Stimulated activated CD4-positive, alpha-beta T cell treated with anti-CD3 and anti-CD28 coated beads, Interleukin-12 subunit alpha, Interleukin-12 subunit beta, amount 100 ng/mL, for 48 hours (primary cell): ENCODE measurements at regions not wholly inside any gene's neighbourhood (a gene's known extent, or its start where the extent isn't known, plus 50 kb on each side); places are given as distances from the start of the nearest gene placed in this dataset.

ENCODE experiments used
- DNase-seq, 3 donors: peaks; one replicate each; pipeline ENCODE4 v3.0.0-alpha.2; 2020; ENCODE audit warnings: low read depth in 2 of 3, low spot score in 1 of 3

- DNase-seq, result no peak
Observed at GRCh38 chr21:26659182-26659581, 86.1 kb upstream of the CYYR1 start.

GRCh38 chr21:26655460-26655859, 82.4 kb upstream of the CYYR1 start:
- no peak for DNase-seq

GRCh38 chr21:26653430-26653829, 80.3 kb upstream of the CYYR1 start:
- DNase-seq, result no peak

GRCh38 chr21:26652854-26653253, 79.8 kb upstream of the CYYR1 start:
- DNase-seq, result no peak

GRCh38 chr21:26641062-26641461, 68.0 kb upstream of the CYYR1 start:
- DNase-seq, result no peak

GRCh38 chr21:26637201-26637745, 64.2 kb upstream of the CYYR1 start:
- no peak for DNase-seq

GRCh38 chr21:26635681-26636080, 62.6 kb upstream of the CYYR1 start:
- no peak for DNase-seq

- DNase-seq, result no peak
Observed at GRCh38 chr21:26632691-26633090, 59.6 kb upstream of the CYYR1 start.

- no peak for DNase-seq
Observed at GRCh38 chr21:26626187-26626586, 53.1 kb upstream of the CYYR1 start.

- DNase-seq, result no peak
Observed at GRCh38 chr21:26624983-26625519, 52.0 kb upstream of the CYYR1 start.
